ELR (cell line): ENCODE measurements at regions not wholly inside any gene's neighbourhood (a gene's known extent, or its start where the extent isn't known, plus 50 kb on each side); places are given as distances from the start of the nearest gene placed in this dataset.
"Not testable (repeated sequence)": the region's sequence is repeated elsewhere in the genome, so short reads cannot be mapped to it uniquely, and the experiment has no call there.

Experiments
- DNase-seq: peaks from one replicate; pipeline ENCODE4 v3.0.0-alpha.2; 2015; ENCODE audit warnings: low read depth

DNA sequence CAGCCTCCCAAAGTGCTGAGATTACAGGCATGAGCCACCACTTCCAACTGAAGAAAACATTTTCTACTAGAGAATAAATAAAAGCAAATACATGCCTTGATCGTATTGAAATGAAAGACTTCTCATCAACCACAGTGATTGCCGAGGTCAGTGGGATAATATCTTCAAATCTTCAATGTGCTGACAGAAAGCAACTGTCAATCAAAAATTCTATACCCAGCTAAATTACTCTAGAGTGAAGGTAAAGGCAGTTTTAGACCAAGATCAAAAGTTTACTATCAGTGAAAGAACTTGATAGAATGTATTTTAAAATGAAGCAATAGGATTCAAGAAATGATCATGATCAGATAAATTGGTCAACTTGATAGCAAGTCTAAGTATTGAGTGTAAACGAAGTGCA, 130.6 kb downstream of the BRD1 start:
- DNase-seq: no peak

DNA sequence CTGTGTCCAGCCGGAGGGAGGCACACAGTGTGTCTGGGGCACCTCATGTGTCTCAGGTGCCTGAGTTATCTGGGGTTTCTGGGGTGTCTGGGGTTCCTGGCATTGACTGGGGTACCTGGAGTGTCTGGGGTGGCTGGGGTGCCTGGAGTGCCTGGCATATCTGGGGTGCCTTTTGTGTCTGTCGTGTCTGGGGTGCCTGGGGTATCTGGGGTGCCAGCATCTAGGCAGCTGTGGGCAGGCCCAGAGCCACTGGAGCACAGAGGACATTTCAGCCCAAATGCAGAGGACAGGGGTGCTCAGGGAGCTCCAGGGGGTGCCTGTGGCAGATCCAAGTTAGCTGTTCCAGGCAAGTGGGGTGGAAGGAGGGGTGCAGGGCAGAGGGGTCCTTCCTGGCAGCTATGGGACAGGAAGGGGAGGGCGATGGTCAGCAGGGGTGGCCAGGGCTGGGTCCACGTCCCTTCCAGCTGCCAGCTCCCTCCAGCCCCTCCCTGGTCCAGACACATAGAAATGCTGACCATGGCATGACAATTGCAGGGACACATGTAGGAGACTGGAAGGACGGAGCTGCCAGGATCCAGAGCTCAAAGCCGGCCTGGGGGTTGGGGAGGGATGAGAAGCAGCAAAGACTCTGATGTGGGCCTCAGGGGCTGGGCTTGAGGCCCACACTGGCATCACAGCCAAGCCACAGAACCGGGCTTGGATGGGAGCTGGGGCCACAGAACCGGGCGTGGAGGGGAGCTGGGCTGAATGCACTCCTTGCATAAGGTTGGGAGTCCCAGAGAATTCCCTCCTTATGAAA, 133.0 kb downstream of the BRD1 start:
- no peak for DNase-seq

DNA sequence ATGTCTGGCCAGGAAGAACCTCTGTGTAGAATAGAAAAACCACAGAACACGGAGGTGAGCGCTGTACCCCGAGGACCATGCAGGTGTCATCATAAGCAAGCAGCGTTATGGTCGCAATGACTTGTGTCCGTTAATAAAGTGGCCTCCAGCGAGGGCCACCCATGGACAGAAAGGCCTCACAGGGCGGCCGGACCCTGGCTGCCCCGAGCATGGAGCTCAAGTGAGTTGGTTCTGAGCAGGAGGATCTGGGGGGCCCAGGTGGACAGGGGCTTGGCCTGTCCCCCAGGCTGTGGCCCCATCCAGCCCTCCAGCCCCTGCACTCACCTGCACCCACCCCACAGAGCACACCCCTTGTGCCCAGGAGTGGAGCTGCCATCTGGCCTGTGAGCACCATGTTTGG, 133.8 kb downstream of the BRD1 start:
- no peak for DNase-seq

DNA sequence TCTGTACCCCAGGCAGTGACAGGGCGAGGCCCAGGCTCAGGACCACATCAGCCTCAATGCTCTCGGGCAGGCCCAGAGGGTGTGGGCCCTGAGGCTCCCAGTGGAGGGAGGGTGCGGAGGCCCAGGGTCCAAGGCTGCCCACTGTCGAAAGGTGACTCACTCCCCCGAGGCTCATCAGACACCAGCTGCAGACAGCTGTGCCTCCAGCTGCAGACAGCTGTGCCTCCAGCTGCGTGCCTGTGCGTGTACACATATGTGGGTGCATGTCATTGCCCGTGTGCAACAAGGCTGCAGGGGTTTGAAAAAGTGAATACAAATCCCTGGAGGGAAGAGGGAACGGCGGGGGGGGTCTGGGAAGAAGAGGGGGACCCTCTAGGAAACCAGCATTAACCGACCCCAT, 134.3 kb downstream of the BRD1 start:
- DNase-seq: no peak

DNA sequence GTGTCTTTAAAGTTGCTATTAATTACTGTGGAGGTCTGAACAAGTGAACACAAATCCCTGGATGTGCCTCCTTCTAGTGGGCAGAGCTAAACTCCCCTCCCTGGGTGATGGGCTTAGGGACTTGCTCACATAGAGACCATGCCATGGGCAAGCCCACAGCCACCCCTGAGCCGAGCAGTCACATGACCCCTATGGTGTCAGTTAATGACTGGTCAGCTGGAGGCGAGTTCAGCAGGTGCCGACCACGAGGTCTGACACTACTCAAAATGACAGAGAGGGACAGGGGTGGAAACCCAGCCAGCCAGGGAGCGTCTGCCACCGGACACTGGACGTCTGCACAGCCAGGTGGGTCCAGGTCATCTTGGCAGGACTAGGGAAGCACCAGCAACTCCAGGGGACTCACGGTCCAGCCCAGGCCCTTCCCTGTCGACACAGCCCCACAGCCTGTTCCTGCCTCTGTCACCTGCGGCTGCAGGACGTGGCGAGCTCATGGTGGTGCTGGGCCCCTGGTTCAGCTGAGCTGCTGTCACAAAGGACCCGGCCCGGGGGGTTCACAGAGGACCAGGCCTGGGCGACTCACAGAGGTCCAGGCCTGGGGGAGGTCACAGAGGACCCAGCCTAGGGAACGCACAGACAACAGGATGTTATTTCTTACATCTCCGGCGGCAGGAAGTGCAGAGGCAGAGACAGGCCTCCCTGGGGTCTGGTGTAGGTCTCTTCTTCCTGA, 135.0 kb downstream of the BRD1 start:
- no peak for DNase-seq

DNA sequence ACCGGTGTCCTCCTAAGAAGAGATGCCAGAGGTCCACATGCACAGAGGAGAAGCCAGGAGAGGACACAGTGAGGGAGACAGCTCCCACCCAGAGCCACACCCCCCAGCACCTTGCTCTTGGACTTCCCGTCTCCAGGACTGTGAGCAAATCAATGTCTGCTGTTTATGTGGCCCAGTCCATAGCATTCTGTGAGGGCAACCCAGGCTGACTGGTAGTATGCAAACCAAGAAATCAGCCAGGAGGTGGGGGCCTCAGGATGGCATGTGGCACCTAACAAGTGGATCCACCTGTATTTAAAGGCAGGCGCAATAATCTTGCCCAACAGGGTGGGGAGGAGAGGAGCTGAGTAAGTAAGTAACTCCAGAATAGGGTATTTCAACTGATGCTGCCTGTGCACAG, 136.4 kb downstream of the BRD1 start:
- DNase-seq: no peak

DNA sequence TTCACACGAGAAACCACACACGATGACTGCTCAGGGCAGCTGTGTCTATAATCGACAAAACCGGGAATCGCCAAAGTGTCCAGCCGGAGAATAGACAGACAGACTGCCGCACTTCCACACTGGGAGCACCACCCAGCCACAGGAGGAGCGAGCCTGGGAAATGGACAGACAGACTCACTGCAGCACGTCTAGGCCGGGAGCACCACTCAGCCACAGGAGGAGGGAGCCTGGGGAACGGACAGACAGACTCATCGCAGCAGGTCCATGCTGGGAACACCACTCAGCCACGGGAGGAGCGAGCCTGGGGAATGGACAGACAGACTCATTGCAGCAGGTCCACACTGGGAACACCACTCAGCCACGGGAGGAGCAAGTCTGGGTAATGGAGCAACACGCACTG, 137.2 kb downstream of the BRD1 start:
- DNase-seq: no peak

DNA sequence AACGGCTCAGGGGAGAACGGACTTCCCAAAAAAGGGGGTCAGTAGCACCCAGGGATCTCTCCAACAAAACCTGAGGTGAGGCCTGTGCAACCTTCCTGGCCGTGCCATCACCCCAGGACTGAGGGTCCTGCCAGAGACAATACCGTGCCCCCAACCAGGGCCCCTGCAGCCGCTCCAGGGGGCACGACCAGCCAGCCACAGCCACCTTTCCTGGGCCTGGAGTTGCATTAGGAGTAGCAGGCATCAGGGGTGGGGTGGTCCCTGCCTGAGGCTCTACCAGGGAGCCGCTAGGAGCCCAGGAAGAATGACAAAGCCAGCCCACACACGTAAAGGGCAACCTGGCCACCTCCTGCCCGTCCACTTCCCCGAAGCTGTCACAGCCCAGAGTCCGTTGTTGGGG, 137.8 kb downstream of the BRD1 start:
- DNase-seq: no peak

DNA sequence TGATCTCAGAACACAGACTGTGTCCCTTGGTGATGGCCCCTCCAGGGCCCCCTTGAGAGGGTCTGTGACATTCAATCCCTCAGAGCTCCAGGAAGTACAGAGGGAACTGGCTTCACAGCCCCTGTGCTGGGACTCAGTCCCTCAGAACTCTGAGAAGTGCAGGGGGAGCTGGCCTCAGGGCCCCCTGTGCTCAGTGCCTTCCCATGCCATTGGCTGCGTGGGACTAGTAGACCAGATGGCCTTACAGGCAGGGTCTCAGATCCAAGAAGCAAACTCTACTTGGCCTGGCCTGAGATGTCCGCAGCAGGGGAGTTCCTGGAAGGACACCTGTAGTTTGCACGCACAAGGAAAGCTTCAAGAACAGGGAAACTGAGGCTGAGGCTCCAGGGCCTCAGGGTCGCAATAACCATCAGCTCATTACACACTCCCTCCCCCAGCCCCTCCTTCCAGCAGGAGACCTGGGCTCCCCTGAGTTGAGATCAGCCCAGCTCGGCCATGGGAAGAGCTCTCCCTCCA, 138.4 kb downstream of the BRD1 start:
- DNase-seq: no peak

DNA sequence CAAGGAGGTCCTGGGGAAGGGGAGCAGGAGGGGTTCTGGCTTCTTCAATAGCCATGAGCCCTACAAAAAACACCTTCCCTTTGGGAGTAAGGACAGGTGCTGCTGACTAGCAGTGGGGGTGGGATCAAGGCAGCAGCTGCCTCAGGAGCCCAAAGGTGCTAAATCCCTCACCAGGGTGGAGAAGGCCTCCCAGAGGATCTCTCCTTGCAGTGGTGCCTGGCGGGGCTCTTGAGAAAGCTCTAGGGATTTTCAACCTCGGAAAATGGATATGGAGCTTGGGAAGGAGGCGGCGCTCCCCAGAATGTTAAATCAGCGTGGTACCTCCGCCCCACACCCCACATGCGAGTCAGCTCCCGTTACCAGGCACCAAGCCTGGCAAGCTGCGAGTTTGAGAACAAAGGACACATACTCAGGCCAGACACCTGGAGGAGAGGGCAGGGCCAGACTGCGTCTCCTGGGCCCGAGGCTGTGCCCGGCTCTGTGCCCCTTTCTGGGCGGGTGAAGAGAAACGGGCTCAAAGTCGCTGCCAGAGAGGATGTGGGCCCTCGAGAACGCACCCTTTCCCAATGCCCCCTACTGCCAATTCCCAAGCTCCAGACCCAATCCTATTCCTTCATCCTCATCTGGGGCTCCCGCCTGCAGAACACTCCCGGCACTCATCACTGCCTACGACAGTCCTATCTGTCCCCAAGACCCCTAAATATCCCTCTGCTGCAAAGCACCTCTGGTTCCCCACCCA, 139.0 kb downstream of the BRD1 start:
- DNase-seq: no peak

DNA sequence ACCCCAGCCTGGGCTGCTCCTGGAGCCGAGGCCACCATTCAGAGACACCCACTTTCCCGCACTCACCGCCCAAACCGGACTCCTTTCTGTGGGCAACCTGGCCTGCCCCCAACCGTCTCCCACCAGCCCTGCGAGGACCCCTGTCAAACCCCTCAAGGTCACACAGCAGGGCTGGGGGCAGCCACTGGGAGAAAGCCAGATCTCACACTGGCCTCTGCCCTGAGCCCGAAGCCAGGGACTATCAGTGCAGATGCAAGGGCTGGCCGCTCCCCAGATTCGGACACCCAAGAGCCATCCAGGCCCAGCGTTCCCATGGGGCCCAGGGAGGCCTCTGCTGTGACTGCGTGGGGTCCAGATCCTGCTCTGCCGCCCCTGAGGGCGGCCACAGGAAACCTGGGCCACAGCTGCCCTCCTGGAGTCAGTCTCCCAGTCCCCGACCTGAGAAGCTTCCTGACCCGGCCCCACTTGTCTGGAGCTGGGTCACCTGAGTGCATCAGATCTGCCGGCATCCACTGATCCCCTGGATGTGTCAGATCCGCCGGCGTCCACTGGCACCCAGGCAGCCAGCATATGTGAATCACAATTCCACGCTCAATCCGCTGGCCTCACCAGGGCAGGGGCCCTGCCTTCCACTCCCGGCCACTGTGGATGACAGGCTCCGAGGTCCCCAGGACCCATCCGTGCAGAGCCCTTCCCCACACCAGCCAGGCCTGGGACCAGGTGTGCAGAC, 139.7 kb downstream of the BRD1 start:
- no peak for DNase-seq

DNA sequence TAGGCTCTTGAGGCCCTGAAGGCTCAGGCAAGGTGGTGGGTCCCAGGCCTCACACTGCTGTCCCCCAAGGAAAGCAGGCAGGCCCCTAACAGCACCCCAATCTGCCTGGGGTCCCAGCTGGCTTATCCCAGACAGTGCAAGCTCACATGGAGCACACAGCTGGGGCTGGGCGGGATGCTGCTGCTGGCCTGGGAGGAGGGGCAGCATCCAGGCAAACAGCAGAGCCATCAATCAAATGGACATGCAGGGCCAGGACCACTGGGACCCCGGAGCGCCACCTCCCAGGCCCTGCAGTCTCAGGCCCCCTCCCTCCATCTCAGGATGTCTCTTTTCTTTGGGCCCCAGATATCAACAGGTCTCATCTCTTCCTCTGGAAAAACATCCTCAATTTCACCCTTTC, 140.3 kb downstream of the BRD1 start:
- DNase-seq: no peak

DNA sequence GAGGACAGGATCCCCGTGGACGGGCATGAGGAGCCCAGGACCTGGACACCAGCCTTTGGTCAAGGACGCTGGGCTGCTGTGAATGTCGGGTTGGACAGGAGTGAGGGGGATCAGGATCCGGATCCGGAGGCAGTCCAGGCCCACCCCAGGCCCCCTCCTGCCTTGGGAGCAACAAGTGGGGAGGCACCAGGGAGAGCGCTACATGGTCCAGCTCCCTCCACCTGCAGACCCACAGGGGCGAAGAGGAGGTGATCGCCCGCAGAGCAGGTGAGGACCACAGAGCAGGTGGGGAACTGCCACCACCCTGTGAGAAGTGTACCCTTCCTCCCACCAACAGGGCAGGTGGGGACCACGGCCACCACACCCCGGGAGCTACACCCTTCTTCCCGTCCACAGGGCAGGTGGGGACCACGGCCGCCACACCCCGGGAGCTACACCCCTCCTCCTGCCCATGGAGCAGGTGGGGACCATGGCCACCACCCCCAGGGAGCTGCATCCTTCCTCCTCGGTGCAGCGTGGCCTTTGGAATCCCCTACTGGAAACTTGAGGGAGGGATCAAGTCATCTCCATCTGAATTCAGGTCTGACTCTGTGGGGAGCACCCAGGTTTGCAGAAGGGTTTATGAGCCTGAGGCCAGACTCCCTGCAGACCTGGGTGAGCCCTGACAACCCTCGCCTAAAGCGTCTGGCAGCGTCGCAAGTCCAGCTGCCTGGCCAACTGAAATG, 141.0 kb downstream of the BRD1 start:
- no peak for DNase-seq

DNA sequence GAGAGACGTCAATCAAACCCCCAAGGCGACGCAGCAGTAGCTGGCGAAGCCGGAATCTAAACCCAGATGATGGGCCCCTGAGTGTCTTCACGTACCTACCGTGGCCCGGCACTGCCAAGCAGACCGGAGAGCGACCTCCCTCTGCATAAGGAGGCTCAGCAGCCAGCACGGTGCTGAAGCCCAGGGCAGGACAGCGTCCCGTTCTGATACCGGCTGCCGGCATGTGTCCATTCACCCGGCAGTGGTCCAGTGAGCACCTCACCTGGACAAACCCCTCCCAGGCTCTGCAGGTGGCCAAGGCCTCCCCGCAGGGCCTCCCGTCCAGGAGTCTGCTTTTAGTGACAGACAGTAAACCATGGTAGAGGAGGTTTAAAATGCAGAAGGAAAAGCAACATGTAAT, 142.0 kb downstream of the BRD1 start:
- no peak for DNase-seq

DNA sequence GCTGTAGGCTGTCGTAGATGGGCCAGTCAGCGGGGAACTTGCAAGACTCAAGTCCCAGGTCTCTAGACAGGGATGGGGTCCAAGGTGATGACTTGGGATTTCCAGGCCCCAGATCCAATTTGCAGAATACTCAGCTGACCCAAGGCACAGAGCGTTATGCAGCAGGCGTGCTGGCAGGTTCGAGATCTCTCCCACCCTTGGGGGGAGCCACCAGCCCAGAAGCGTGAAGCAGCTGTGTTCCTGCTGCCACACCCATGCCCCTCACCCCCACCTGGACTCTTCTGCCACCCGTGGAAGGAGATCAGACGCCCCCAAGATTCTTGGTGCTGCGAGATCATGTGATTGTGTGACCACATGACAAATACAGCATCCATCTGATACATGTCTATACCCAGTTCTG, 142.6 kb downstream of the BRD1 start:
- DNase-seq: no peak

DNA sequence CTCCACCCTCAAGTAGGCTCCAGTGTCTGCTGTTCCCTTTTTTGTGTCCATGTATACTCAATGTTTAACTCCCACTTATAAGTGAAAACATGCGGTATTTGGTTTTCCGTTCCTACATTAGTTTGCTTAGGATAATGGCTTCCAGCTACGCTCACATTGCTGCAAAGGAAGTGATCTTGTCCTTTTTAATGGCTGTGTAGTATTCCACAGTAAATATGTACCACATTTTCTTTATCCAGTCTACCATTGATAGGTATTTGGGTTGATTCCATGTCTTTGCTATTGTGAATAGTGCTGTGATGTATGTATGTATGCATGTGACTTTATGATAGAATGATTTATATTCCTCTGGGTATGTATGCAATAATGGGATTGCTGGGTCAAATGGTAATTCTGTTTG, 144.6 kb downstream of the BRD1 start:
- no peak for DNase-seq

DNA sequence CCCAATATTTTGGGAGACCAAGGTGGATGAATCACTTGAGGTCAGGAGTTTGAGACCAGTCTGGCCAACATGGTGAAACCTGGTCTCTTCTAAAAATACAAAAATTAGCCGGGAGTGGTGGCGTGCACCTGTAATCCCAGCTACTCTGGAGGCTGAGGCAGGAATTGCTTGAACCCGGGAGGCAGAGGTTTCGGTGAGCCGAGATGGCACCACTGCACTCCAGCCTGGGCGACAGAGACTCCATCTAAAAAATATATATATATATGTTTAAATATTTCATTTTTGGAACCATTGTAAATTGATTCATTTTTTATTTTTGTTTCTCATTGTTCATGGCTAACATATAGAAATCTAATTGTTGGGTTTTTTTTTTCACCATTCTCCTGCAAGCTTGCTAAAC, 146.9 kb downstream of the BRD1 start:
- DNase-seq: not testable (repeated sequence)

DNA sequence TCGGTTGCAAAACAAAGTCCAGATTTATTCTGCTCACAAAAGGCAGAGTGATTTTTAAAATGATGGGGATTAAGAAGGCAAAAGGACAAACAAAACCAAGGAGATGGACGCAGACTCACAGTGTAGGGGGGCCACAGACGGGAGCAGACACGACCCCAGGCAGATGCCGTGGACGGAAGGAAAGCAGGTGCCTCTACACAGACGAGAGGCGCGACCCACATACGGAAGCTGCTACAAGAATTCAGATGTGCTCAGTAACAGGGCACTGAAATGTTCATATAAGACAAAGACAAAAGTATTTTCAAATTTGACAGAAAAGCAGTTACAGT, 148.9 kb downstream of the BRD1 start:
- DNase-seq: no peak

DNA sequence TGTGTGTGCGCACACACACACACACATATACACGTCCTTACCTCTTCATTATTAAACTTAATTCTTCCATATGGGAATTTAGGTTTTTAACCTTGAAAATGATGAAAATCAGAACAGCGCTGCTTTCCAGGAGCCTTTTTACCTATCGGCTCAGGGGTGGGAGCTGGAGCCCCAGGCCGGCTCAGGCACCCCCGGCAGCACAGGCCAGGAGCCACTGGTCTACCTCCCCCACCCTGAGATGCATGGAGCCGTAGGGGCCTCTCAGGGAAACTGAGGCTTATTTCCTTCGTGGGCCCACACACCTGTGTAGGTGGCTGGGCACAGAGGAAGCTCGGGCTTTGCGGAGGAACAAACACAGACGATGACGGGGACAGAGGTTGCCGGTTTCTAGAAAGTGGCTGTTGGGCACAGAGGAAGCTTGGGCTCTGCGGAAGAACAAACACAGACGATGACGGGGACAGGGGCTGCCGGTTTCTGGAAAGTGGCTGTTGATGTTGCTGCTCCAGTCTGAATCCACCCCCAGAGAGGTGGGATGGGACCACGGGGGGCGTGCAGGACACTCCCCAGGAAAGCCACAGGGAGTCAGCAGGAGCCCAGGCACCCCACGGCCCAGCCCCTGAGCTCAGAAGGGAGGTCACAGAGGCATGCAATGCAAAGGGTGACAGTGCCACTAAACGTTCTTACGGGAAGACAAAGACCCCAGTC, 149.4 kb downstream of the BRD1 start:
- no peak for DNase-seq

DNA sequence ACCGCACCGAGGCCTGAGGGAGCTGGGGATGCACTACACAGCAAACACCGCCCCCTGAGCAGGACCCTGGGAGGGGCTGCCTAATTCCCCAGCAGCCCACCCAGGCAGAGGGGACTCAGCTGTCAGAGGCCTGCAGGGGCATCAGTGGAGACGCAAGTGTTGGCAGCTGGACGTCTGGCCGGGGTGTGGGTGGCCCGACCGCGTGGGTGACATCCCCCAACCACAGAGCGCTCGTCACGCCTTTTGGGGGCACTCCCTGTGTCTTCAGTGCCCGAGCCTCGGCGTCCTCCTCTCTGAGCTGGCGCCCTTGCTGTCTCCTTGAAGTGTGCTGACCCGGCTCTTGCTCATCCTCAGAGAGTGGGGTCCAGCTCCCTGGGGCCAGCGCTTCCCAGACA, 150.2 kb downstream of the BRD1 start:
- DNase-seq: no peak
